GM23338 (cell line): ENCODE measurements at regions not wholly inside any gene's neighbourhood (a gene's known extent, or its start where the extent isn't known, plus 50 kb on each side); places are given as distances from the start of the nearest gene placed in this dataset.
"Not testable (repeated sequence)": the region's sequence is repeated elsewhere in the genome, so short reads cannot be mapped to it uniquely, and the experiment has no call there.

Experiments
- ATAC-seq: fragments of 200-7000 bp; cut with Tn5 transposase; 3 replicates; pipeline ENCODE4 v1.9.1; 2020
- DNase-seq: peaks from one replicate; pipeline ENCODE4 v3.0.0-alpha.2; 2015; ENCODE audit warnings: low spot score
- H2AFZ ChIP-seq: fragments of 200-600 bp; sonication (generic); 2 replicates; pipeline ENCODE4 v1.8.0; 2016; ENCODE audit warnings: antibody characterized with exemption, mild to moderate bottlenecking, moderate library complexity
- H3F3A ChIP-seq: fragments of 200-600 bp; sonication (generic); replicated peaks from 2 replicates; pipeline ENCODE4 v1.8.0; 2017; ENCODE audit warnings: antibody characterized with exemption, mixed run types, low read depth
- H3K27ac ChIP-seq: fragments of 200-600 bp; sonication (generic); 2 replicates; pipeline ENCODE4 v1.6.1; 2016; ENCODE audit warnings: low read depth
- H3K27me3 ChIP-seq: fragments of 200-600 bp; sonication (generic); 2 replicates; pipeline ENCODE4 v1.8.0; 2016; ENCODE audit warnings: mild to moderate bottlenecking, mixed run types, moderate library complexity; ENCODE audit not compliant: insufficient read depth
- H3K36me3 ChIP-seq: fragments of 200-600 bp; sonication (generic); 2 replicates; pipeline ENCODE4 v1.8.0; 2016; ENCODE audit warnings: mild to moderate bottlenecking; ENCODE audit not compliant: insufficient read depth
- H3K4me1 ChIP-seq: fragments of 200-600 bp; sonication (generic); 2 replicates; pipeline ENCODE4 v1.8.0; 2016; ENCODE audit warnings: mild to moderate bottlenecking, moderate library complexity; ENCODE audit not compliant: insufficient read depth
- H3K4me2 ChIP-seq: fragments of 200-600 bp; sonication (generic); 2 replicates; pipeline ENCODE4 v1.7.1; 2017; ENCODE audit warnings: mixed run types
- H3K4me3 ChIP-seq: fragments of 200-600 bp; sonication (generic); 2 replicates; pipeline ENCODE4 v1.6.1; 2016; ENCODE audit warnings: mixed run types
- H3K79me2 ChIP-seq: fragments of 200-600 bp; sonication (generic); replicated peaks from 2 replicates; pipeline ENCODE4 v1.8.0; 2017; ENCODE audit warnings: mild to moderate bottlenecking; ENCODE audit not compliant: insufficient read depth
- H3K9me2 ChIP-seq: fragments of 200-600 bp; sonication (generic); 2 replicates; pipeline ENCODE4 v1.8.0; 2017; ENCODE audit not compliant: insufficient read depth
- H4K20me1 ChIP-seq: fragments of 200-600 bp; sonication (generic); replicated peaks from 2 replicates; pipeline ENCODE4 v1.8.0; 2017; ENCODE audit warnings: mild to moderate bottlenecking; ENCODE audit not compliant: insufficient read depth
- H3K27ac Mint-ChIP-seq: 2 replicates; pipeline ENCODE4 v1.8.0; 2020; ENCODE audit warnings: inconsistent platforms, mild to moderate bottlenecking, moderate library complexity, mixed read lengths
- H3K27me3 Mint-ChIP-seq: 3 replicates; pipeline ENCODE4 v1.8.0; 2022; ENCODE audit warnings: low read depth, mild to moderate bottlenecking, moderate library complexity, mixed read lengths, inconsistent platforms; ENCODE audit not compliant: insufficient read depth, poor library complexity
- H3K36me3 Mint-ChIP-seq: 3 replicates; pipeline ENCODE4 v1.8.0; 2021; ENCODE audit warnings: low read depth, mild to moderate bottlenecking, inconsistent platforms, moderate library complexity, mixed read lengths
- H3K4me1 Mint-ChIP-seq: 3 replicates; pipeline ENCODE4 v1.8.0; 2020; ENCODE audit warnings: mild to moderate bottlenecking, inconsistent platforms, mixed read lengths
- H3K4me3 Mint-ChIP-seq: 3 replicates; pipeline ENCODE4 v1.8.0; 2021; ENCODE audit warnings: moderate library complexity, mild to moderate bottlenecking, inconsistent platforms, mixed read lengths
- H3K9me3 Mint-ChIP-seq: 3 replicates; pipeline ENCODE4 v1.8.0; 2020; ENCODE audit warnings: moderate library complexity, mild to moderate bottlenecking, inconsistent platforms, mixed read lengths
- EZH2 ChIP-seq: fragments of 200-600 bp; sonication (generic); IDR thresholded peaks from one replicate; pipeline ENCODE4 v1.8.0; 2017; ENCODE audit warnings: antibody characterized with exemption, mild to moderate bottlenecking, low read depth; ENCODE audit not compliant: unreplicated experiment
- NANOG ChIP-seq: IDR thresholded peaks from 2 replicates; pipeline ENCODE4 v1.6.1; 2016; ENCODE audit warnings: antibody characterized with exemption, borderline replicate concordance
- ZNF331 ChIP-seq: fragments of 250-450 bp; sonication (Bioruptor Pico); IDR thresholded peaks from 2 replicates; pipeline ENCODE4 v1.5.0; 2020; ENCODE audit warnings: low read depth, mild to moderate bottlenecking, moderate library complexity
- TF ChIP-seq, protein P1 (sequence below): fragments of 250-450 bp; sonication (Bioruptor Pico); IDR thresholded peaks from 2 replicates; pipeline ENCODE4 v1.5.0; 2020; ENCODE audit warnings: mild to moderate bottlenecking, moderate library complexity
- TF ChIP-seq, protein P2 (sequence below), 2 experiments: fragments of 200-600 bp in 1 of 2; sonication (generic) in 1 of 2; conservative IDR thresholded peaks; 2 replicates each; pipeline versions ENCODE4 v1.5.1 to v1.6.1; 2016 to 2017; ENCODE audit warnings: antibody characterized with exemption in 2 of 2, low read depth in 2 of 2, mild to moderate bottlenecking in 2 of 2, moderate library complexity in 1 of 2
- TF ChIP-seq, protein P3 (sequence below): IDR thresholded peaks from one replicate; pipeline ENCODE4 v1.6.1; 2018; ENCODE audit warnings: antibody characterized with exemption; ENCODE audit not compliant: unreplicated experiment

DNA sequence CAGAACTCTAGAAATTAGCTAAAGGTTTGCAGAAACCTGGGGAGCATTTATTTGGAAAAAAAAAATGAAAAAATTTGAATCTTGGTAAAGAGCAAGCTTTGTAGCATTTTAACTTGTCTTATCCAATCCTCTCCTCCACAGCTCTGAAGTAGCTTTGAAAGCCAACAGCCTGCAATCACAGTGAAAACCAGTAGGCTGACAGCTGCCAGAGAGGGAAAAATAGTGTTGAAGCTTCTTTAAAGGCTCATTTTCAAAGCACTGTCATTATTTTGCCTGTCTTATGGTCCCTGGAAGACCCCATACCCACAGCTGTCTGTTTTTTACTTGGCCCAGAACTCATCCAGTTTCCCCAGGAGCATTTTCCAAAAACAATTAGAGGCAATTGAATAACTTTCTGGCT lies 230.8 kb upstream of the EDNRA start:
- no peak overlapping the region for H3K27ac ChIP-seq
- no peak; the same call in 2 of the 3 replicates for ATAC-seq
- no peaks in the 10 kb centered on the region for H3K4me1 ChIP-seq
- H3K79me2 ChIP-seq: no peaks in the 10 kb centered on the region
- H3K9me2 ChIP-seq: 0 out of 2 replicates have a peak, but pooled peaks cover 5% of the 10 kb centered on the region
- H3K36me3 ChIP-seq: no peaks in the 10 kb centered on the region
- H3K27me3 Mint-ChIP-seq: no peaks in the 10 kb centered on the region
- TF ChIP-seq, protein P1, sequence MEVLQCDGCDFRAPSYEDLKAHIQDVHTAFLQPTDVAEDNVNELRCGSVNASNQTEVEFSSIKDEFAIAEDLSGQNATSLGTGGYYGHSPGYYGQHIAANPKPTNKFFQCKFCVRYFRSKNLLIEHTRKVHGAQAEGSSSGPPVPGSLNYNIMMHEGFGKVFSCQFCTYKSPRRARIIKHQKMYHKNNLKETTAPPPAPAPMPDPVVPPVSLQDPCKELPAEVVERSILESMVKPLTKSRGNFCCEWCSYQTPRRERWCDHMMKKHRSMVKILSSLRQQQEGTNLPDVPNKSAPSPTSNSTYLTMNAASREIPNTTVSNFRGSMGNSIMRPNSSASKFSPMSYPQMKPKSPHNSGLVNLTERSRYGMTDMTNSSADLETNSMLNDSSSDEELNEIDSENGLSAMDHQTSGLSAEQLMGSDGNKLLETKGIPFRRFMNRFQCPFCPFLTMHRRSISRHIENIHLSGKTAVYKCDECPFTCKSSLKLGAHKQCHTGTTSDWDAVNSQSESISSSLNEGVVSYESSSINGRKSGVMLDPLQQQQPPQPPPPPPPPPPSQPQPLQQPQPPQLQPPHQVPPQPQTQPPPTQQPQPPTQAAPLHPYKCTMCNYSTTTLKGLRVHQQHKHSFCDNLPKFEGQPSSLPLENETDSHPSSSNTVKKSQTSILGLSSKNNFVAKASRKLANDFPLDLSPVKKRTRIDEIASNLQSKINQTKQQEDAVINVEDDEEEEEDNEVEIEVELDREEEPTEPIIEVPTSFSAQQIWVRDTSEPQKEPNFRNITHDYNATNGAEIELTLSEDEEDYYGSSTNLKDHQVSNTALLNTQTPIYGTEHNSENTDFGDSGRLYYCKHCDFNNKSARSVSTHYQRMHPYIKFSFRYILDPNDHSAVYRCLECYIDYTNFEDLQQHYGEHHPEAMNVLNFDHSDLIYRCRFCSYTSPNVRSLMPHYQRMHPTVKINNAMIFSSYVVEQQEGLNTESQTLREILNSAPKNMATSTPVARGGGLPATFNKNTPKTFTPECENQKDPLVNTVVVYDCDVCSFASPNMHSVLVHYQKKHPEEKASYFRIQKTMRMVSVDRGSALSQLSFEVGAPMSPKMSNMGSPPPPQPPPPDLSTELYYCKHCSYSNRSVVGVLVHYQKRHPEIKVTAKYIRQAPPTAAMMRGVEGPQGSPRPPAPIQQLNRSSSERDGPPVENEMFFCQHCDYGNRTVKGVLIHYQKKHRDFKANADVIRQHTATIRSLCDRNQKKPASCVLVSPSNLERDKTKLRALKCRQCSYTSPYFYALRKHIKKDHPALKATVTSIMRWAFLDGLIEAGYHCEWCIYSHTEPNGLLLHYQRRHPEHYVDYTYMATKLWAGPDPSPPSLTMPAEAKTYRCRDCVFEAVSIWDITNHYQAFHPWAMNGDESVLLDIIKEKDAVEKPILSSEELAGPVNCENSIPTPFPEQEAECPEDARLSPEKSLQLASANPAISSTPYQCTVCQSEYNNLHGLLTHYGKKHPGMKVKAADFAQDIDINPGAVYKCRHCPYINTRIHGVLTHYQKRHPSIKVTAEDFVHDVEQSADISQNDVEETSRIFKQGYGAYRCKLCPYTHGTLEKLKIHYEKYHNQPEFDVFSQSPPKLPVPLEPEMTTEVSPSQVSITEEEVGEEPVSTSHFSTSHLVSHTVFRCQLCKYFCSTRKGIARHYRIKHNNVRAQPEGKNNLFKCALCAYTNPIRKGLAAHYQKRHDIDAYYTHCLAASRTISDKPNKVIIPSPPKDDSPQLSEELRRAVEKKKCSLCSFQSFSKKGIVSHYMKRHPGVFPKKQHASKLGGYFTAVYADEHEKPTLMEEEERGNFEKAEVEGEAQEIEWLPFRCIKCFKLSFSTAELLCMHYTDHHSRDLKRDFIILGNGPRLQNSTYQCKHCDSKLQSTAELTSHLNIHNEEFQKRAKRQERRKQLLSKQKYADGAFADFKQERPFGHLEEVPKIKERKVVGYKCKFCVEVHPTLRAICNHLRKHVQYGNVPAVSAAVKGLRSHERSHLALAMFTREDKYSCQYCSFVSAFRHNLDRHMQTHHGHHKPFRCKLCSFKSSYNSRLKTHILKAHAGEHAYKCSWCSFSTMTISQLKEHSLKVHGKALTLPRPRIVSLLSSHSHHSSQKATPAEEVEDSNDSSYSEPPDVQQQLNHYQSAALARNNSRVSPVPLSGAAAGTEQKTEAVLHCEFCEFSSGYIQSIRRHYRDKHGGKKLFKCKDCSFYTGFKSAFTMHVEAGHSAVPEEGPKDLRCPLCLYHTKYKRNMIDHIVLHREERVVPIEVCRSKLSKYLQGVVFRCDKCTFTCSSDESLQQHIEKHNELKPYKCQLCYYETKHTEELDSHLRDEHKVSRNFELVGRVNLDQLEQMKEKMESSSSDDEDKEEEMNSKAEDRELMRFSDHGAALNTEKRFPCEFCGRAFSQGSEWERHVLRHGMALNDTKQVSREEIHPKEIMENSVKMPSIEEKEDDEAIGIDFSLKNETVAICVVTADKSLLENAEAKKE: no peak
- TF ChIP-seq NANOG (no peak), EZH2 (no peak), ZNF331 (CRISPR knock-in tag) (no peak)
- TF ChIP-seq, protein P2, sequence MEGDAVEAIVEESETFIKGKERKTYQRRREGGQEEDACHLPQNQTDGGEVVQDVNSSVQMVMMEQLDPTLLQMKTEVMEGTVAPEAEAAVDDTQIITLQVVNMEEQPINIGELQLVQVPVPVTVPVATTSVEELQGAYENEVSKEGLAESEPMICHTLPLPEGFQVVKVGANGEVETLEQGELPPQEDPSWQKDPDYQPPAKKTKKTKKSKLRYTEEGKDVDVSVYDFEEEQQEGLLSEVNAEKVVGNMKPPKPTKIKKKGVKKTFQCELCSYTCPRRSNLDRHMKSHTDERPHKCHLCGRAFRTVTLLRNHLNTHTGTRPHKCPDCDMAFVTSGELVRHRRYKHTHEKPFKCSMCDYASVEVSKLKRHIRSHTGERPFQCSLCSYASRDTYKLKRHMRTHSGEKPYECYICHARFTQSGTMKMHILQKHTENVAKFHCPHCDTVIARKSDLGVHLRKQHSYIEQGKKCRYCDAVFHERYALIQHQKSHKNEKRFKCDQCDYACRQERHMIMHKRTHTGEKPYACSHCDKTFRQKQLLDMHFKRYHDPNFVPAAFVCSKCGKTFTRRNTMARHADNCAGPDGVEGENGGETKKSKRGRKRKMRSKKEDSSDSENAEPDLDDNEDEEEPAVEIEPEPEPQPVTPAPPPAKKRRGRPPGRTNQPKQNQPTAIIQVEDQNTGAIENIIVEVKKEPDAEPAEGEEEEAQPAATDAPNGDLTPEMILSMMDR (conservative IDR thresholded peaks at IDR 0.05; ENCODE audit: low read depth in 2 of 2): no peak
- TF ChIP-seq, protein P3, sequence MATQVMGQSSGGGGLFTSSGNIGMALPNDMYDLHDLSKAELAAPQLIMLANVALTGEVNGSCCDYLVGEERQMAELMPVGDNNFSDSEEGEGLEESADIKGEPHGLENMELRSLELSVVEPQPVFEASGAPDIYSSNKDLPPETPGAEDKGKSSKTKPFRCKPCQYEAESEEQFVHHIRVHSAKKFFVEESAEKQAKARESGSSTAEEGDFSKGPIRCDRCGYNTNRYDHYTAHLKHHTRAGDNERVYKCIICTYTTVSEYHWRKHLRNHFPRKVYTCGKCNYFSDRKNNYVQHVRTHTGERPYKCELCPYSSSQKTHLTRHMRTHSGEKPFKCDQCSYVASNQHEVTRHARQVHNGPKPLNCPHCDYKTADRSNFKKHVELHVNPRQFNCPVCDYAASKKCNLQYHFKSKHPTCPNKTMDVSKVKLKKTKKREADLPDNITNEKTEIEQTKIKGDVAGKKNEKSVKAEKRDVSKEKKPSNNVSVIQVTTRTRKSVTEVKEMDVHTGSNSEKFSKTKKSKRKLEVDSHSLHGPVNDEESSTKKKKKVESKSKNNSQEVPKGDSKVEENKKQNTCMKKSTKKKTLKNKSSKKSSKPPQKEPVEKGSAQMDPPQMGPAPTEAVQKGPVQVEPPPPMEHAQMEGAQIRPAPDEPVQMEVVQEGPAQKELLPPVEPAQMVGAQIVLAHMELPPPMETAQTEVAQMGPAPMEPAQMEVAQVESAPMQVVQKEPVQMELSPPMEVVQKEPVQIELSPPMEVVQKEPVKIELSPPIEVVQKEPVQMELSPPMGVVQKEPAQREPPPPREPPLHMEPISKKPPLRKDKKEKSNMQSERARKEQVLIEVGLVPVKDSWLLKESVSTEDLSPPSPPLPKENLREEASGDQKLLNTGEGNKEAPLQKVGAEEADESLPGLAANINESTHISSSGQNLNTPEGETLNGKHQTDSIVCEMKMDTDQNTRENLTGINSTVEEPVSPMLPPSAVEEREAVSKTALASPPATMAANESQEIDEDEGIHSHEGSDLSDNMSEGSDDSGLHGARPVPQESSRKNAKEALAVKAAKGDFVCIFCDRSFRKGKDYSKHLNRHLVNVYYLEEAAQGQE: no peak
- H2AFZ ChIP-seq: no peak overlapping the region
- peaks cover 14% of the 10 kb centered on the region for H3K9me3 Mint-ChIP-seq
- no peaks in the 10 kb centered on the region for H4K20me1 ChIP-seq
- no peaks in the 10 kb centered on the region for H3F3A ChIP-seq
- H3K4me3 ChIP-seq: no peak overlapping the region
- DNase-seq: no peak
- H3K27me3 ChIP-seq: no peaks in the 10 kb centered on the region
- H3K4me1 Mint-ChIP-seq: peaks cover 5% of the 10 kb centered on the region; the same call in 2 of the 3 replicates
- no peak overlapping the region for H3K4me2 ChIP-seq
- no peak overlapping the region for H3K27ac Mint-ChIP-seq
- peaks cover 10% of the 10 kb centered on the region; the same call in 2 of the 3 replicates for H3K36me3 Mint-ChIP-seq
- H3K4me3 Mint-ChIP-seq: no peak overlapping the region

DNA sequence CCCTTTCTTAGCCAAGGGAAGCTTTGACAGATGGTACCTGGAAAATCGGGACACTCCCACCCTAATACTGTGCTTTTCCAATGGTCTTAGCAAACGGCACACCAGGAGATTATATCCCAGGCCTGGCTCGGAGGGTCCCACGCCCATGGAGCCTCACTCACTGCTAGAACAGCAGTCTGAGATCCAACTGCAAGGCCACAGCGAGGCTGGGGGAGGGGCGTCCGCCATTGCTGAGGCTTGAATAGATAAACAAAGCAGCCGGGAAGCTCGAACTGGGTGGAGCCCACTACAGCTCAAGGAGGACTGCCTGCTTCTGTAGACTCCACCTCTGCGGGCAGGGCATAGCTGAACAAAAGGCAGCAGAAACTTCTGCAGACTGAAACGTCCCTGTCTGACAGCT lies 225.6 kb upstream of the EDNRA start:
- not testable (repeated sequence) for H2AFZ ChIP-seq, H3K4me1 ChIP-seq, H3F3A ChIP-seq, H3K4me3 ChIP-seq, H3K4me2 ChIP-seq, ATAC-seq, H3K36me3 ChIP-seq, H3K79me2 ChIP-seq, H3K27ac ChIP-seq, H3K27me3 ChIP-seq, H3K4me1 Mint-ChIP-seq, H3K4me3 Mint-ChIP-seq, DNase-seq, H3K9me2 ChIP-seq, H4K20me1 ChIP-seq, H3K27ac Mint-ChIP-seq, H3K27me3 Mint-ChIP-seq
- peaks cover 13% of the 10 kb centered on the region; the same call in 2 of the 3 replicates for H3K36me3 Mint-ChIP-seq
- H3K9me3 Mint-ChIP-seq: peaks cover 20% of the 10 kb centered on the region

DNA sequence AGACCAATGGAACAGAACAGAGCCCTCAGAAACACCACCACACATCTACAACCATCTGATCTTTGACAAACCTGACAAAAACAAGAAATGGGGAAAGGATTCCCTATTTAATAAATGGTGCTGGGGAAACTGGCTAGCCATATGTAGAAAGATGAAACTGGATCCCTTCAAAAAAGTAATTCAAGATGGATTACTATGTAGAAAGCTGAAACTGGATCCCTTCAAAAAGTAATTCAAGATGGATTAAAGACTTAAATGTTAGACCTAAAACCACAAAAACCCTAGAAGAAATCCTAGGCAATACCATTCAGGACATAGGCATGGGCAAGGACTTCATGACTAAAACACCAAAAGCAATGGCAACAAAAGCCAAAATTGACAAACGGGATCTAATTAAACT lies 221.6 kb upstream of the EDNRA start:
- not testable (repeated sequence) for H3K27me3 ChIP-seq, H3F3A ChIP-seq, H4K20me1 ChIP-seq, H3K9me2 ChIP-seq, H3K4me3 Mint-ChIP-seq, H3K27me3 Mint-ChIP-seq, H3K79me2 ChIP-seq, DNase-seq, H3K27ac Mint-ChIP-seq, H3K4me3 ChIP-seq, H3K36me3 ChIP-seq, ATAC-seq, H3K4me2 ChIP-seq, H3K27ac ChIP-seq, H3K4me1 ChIP-seq, H2AFZ ChIP-seq, H3K4me1 Mint-ChIP-seq
- peaks cover 10% of the 10 kb centered on the region; the same call in 2 of the 3 replicates for H3K36me3 Mint-ChIP-seq
- peaks cover 14% of the 10 kb centered on the region for H3K9me3 Mint-ChIP-seq
